ENCODE measurements at regions not wholly inside any gene's neighbourhood (a gene's known extent, or its start where the extent isn't known, plus 50 kb on each side); places are given as distances from the start of the nearest gene placed in this dataset.

DNA sequence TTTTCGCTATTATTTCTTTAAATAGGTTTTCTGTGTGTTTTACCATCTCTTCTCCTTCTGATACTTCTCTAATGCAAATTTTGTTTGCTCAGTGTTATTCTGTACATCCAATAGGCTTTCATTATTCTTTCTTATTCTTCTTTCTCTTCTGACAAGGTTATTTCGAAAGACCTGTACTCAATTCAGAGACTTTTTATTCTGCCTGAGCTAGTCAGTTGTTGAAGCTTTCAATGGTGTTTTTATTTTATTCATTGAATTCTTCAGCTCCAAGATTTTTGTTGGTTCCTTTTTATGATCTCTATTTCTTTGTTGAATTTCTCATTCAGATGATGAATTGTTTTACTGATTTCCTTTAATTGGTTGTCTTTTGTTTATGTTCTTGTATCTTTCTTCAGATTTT, 706.2 kb downstream of the NR2F1-AS1 start:
- H3K79me2 ChIP-seq (ENCODE audit: insufficient read depth, low read length), result no peaks in the 10 kb centered on the region
- no peaks in the 10 kb centered on the region for H3K27me3 ChIP-seq (ENCODE audit: insufficient read depth, low read length, poor library complexity, severe bottlenecking)
- no peak overlapping the region for H3K4me2 ChIP-seq (ENCODE audit: low read depth, low read length, poor library complexity, severe bottlenecking)
- no peaks in the 10 kb centered on the region for H3K9me3 ChIP-seq (ENCODE audit: insufficient read depth, low read depth, low read length)
- no peaks in the 10 kb centered on the region for H3K9me2 ChIP-seq (replicated peaks; ENCODE audit: low read depth, low read length)
- TF ChIP-seq, protein P1, sequence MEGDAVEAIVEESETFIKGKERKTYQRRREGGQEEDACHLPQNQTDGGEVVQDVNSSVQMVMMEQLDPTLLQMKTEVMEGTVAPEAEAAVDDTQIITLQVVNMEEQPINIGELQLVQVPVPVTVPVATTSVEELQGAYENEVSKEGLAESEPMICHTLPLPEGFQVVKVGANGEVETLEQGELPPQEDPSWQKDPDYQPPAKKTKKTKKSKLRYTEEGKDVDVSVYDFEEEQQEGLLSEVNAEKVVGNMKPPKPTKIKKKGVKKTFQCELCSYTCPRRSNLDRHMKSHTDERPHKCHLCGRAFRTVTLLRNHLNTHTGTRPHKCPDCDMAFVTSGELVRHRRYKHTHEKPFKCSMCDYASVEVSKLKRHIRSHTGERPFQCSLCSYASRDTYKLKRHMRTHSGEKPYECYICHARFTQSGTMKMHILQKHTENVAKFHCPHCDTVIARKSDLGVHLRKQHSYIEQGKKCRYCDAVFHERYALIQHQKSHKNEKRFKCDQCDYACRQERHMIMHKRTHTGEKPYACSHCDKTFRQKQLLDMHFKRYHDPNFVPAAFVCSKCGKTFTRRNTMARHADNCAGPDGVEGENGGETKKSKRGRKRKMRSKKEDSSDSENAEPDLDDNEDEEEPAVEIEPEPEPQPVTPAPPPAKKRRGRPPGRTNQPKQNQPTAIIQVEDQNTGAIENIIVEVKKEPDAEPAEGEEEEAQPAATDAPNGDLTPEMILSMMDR (conservative IDR thresholded peaks at IDR 0.05; ENCODE audit: low read length), result no peak
- TF ChIP-seq EZH2phosphoT487 (IDR thresholded peaks at IDR 0.05; ENCODE audit: borderline replicate concordance), result no peak
- H3K4me1 ChIP-seq (ENCODE audit: insufficient read depth, low read length, poor library complexity, severe bottlenecking), result no peaks in the 10 kb centered on the region
- no peak overlapping the region for H3K4me3 ChIP-seq (ENCODE audit: low read length, poor library complexity, severe bottlenecking)
- no peaks in the 10 kb centered on the region for H3F3A ChIP-seq (ENCODE audit: low read depth)
- no peaks in the 10 kb centered on the region for H4K20me1 ChIP-seq (ENCODE audit: insufficient read depth, low read length, poor library complexity, severe bottlenecking)
- H3K36me3 ChIP-seq (ENCODE audit: insufficient read depth, low read length), result no peaks in the 10 kb centered on the region
- no peak overlapping the region for H3K9ac ChIP-seq (ENCODE audit: low read depth, low read length, poor library complexity, severe bottlenecking)
- H2AFZ ChIP-seq (ENCODE audit: low read length), result no peak overlapping the region

DNA sequence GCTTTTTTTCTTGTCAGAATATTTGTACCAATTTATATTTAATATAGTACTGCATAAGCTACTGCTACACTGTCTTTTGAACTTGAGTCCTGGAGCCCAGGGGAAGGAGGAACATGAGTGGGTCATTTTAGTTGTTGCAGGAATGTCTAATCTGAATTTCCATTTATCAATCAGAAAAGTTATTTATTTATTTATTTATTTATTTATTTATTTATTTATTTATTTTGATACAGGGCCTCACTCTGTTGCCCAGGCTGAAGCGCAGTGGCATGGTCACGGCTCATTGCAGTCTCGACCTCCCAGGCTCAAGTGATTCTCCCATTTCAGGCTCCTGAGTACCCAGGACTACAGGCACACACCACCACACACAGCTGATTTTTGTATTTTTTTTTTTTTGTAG, 712.6 kb downstream of the NR2F1-AS1 start:
- TF ChIP-seq EZH2phosphoT487 (IDR thresholded peaks at IDR 0.05; ENCODE audit: borderline replicate concordance), result no peak
- TF ChIP-seq, protein P1 (conservative IDR thresholded peaks at IDR 0.05; ENCODE audit: low read length), result no peak
- H3K4me3 ChIP-seq (ENCODE audit: low read length, poor library complexity, severe bottlenecking), result no peak overlapping the region
- no peaks in the 10 kb centered on the region for H3K79me2 ChIP-seq (ENCODE audit: insufficient read depth, low read length)
- H4K20me1 ChIP-seq (ENCODE audit: insufficient read depth, low read length, poor library complexity, severe bottlenecking), result no peaks in the 10 kb centered on the region
- no peaks in the 10 kb centered on the region for H3K9me3 ChIP-seq (ENCODE audit: insufficient read depth, low read depth, low read length)
- no peak overlapping the region for H3K4me2 ChIP-seq (ENCODE audit: low read depth, low read length, poor library complexity, severe bottlenecking)
- H3K27me3 ChIP-seq (ENCODE audit: insufficient read depth, low read length, poor library complexity, severe bottlenecking), result no peaks in the 10 kb centered on the region
- H3K36me3 ChIP-seq (ENCODE audit: insufficient read depth, low read length), result no peaks in the 10 kb centered on the region
- no peak overlapping the region for H2AFZ ChIP-seq (ENCODE audit: low read length)
- H3K9me2 ChIP-seq (replicated peaks; ENCODE audit: low read depth, low read length), result no peaks in the 10 kb centered on the region
- H3K9ac ChIP-seq (ENCODE audit: low read depth, low read length, poor library complexity, severe bottlenecking), result no peak overlapping the region
- no peaks in the 10 kb centered on the region for H3K4me1 ChIP-seq (ENCODE audit: insufficient read depth, low read length, poor library complexity, severe bottlenecking)
- H3F3A ChIP-seq (ENCODE audit: low read depth), result no peaks in the 10 kb centered on the region

DNA sequence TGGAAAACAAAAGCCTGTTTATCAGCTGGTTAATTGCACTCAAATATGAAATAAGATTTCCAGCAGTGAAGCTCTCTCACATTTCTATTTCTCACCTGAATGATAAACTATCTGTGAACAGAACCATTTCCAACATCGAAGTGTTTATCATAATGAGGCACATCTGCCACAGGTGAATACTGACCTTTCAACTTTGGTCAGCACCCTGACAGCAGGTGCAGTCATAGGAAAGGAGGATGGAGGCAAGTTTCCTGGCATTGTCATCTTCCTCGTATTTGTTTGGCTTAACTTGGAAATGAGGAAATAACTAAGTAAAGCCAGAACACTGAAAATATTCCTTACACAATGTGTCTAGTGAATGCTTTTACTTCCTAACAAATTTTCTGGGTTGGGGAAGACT, 716.4 kb downstream of the NR2F1-AS1 start:
- Histone ChIP-seq H3K9ac (ENCODE audit: low read depth, low read length, poor library complexity, severe bottlenecking) (no peak overlapping the region), H3K9me3 (ENCODE audit: insufficient read depth, low read depth, low read length) (no peaks in the 10 kb centered on the region)

More for the DNA sequence above, 716.4 kb downstream of the NR2F1-AS1 start:
- no peaks in the 10 kb centered on the region for H3K27me3 ChIP-seq (ENCODE audit: insufficient read depth, low read length, poor library complexity, severe bottlenecking)
- H3K4me3 ChIP-seq (ENCODE audit: low read length, poor library complexity, severe bottlenecking), result no peak overlapping the region
- no peaks in the 10 kb centered on the region for H3F3A ChIP-seq (ENCODE audit: low read depth)
- TF ChIP-seq, protein P1 (conservative IDR thresholded peaks at IDR 0.05; ENCODE audit: low read length), result no peak
- TF ChIP-seq EZH2phosphoT487 (IDR thresholded peaks at IDR 0.05; ENCODE audit: borderline replicate concordance), result no peak
- no peak overlapping the region for H3K4me2 ChIP-seq (ENCODE audit: low read depth, low read length, poor library complexity, severe bottlenecking)
- H3K36me3 ChIP-seq (ENCODE audit: insufficient read depth, low read length), result no peaks in the 10 kb centered on the region
- H4K20me1 ChIP-seq (ENCODE audit: insufficient read depth, low read length, poor library complexity, severe bottlenecking), result no peaks in the 10 kb centered on the region
- H3K9me2 ChIP-seq (replicated peaks; ENCODE audit: low read depth, low read length), result no peaks in the 10 kb centered on the region
- no peaks in the 10 kb centered on the region for H3K79me2 ChIP-seq (ENCODE audit: insufficient read depth, low read length)
- no peaks in the 10 kb centered on the region for H3K4me1 ChIP-seq (ENCODE audit: insufficient read depth, low read length, poor library complexity, severe bottlenecking)
- H2AFZ ChIP-seq (ENCODE audit: low read length), result no peak overlapping the region

Measured in Loucy (cell line).